Memory B cell (primary cell): ENCODE measurements at regions not wholly inside any gene's neighbourhood (a gene's known extent, or its start where the extent isn't known, plus 50 kb on each side); places are given as distances from the start of the nearest gene placed in this dataset.

Source experiments
- ATAC-seq: fragments of 150-1000 bp; cut with Tn5 transposase; 2 replicates; pipeline ENCODE4 v1.10.0; 2021; ENCODE audit warnings: low read depth, mild to moderate bottlenecking, moderate library complexity
- DNase-seq, 2 donors: peaks; one replicate each; pipeline ENCODE4 v3.0.0; 2022; ENCODE audit warnings: low spot score in 2 of 2
- H3K27ac Mint-ChIP-seq: one replicate; pipeline ENCODE4 v1.8.0; 2022; ENCODE audit warnings: mild to moderate bottlenecking, moderate library complexity, mixed read lengths
- H3K27me3 Mint-ChIP-seq: one replicate; pipeline ENCODE4 v1.8.0; 2022; ENCODE audit warnings: mixed read lengths
- H3K36me3 Mint-ChIP-seq: one replicate; pipeline ENCODE4 v1.8.0; 2022; ENCODE audit warnings: mild to moderate bottlenecking, mixed read lengths
- H3K4me1 Mint-ChIP-seq: one replicate; pipeline ENCODE4 v1.8.0; 2022; ENCODE audit warnings: mixed read lengths
- H3K4me3 Mint-ChIP-seq: one replicate; pipeline ENCODE4 v1.8.0; 2022; ENCODE audit warnings: mild to moderate bottlenecking, moderate library complexity, mixed read lengths
- H3K9me3 Mint-ChIP-seq: one replicate; pipeline ENCODE4 v1.8.0; 2022; ENCODE audit warnings: mixed read lengths

DNA sequence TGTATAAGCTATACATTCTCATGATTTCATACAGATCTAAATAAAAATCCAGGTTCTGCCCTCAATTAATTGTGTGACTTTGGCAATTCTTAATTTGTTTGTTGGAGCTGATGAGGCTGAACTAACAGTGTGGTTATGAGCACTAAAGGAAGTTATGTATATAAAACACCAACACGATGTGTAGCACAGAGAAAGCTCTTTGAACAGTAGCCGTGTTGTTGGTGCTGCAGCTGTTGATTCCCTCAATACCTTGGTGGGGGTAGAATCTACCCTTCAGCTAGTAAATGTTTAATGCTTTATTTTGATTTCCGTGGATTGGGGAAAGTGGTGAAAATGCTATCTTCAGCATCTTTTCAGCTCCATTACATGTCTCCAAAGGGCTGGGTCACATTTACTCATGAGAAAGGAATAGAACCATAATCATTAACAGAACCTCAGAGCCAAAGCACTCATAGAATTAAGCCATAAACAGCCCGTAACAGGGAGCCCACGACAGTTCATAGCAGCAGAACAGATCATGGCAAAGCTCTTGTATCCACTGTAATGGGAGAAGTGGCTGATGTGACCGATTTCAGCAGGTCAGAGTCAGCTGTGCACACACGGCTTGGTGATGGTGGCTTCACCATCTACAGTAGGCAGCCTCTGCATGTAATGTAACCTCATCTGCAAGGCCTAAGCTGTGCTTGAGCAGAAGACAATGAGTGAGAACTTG, 332.7 kb downstream of the DIRAS2 start:
- Mint-ChIP-seq H3K9me3 (no peaks in the 10 kb centered on the region), H3K4me3 (no peak overlapping the region), H3K4me1 (no peaks in the 10 kb centered on the region), H3K36me3 (no peaks in the 10 kb centered on the region), H3K27me3 (peaks cover 9% of the 10 kb centered on the region), H3K27ac (no peak overlapping the region)
- no peak for ATAC-seq
- DNase-seq = no peak

DNA sequence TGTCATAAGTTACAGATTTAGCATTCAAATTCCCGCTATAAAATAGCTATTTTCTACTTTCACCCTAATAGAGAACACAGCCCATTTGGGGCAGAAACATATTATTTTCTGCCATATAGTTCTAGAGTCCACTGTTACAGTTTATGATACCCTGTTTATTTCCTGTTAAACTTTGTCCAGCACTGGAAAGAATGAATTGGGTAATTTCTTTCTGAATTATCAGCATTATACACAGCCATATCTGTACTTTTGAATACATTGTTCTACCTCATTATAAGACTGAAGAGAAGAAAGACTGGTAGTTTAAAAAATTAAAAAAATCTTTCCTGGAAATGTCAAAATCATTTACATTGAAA, 332.1 kb downstream of the DIRAS2 start:
- H3K27ac Mint-ChIP-seq = no peak overlapping the region
- no peaks in the 10 kb centered on the region for H3K9me3 Mint-ChIP-seq
- no peaks in the 10 kb centered on the region for H3K36me3 Mint-ChIP-seq
- no peak for ATAC-seq
- no peaks in the 10 kb centered on the region for H3K4me1 Mint-ChIP-seq
- DNase-seq = no peak
- no peak overlapping the region for H3K4me3 Mint-ChIP-seq
- H3K27me3 Mint-ChIP-seq = peaks cover 8% of the 10 kb centered on the region

DNA sequence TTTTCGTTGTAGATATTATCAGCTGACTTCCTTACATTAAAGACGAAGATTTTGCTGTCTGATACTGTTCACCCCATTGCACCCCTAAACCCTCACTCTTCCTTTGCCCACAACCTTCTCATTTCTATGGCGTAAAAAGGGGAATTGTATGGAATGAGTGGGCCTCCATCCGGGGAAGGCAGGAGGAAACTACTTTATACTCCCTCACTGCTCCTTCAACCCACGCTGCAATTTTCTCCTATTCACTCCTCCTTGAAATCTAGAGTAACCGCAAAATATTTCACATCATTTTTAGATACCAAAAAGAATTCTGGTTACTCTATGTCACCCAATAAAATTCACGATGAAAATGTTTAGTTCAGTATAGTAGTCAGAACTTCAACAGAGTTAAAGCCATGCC, 330.8 kb downstream of the DIRAS2 start:
- Mint-ChIP-seq H3K27ac (no peak overlapping the region), H3K4me1 (no peaks in the 10 kb centered on the region), H3K27me3 (peaks cover 5% of the 10 kb centered on the region), H3K36me3 (no peaks in the 10 kb centered on the region), H3K9me3 (no peaks in the 10 kb centered on the region), H3K4me3 (no peak overlapping the region)
- no peak for ATAC-seq
- DNase-seq = no peak

DNA sequence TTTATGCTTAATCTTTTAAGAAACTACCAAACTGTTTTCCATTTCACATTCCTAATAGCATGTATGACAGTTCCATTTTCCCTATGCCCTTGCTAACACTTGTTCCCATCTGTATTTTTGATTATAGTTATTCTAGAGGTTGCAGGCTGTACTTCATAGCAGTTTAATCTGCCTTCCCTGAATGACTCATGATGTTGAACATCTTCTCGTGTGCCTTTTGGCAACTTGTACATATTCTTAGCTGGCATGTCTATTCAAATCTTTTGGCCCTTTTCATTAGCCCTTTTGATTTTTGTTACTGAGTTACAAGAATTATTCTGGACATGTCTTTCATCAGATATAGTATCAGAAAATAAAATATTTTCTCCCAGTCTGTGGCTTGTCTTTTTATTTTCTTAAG, 320.3 kb downstream of the DIRAS2 start:
- Mint-ChIP-seq H3K27ac (no peak overlapping the region), H3K27me3 (peaks cover 4% of the 10 kb centered on the region), H3K9me3 (no peaks in the 10 kb centered on the region), H3K4me1 (no peaks in the 10 kb centered on the region), H3K36me3 (no peaks in the 10 kb centered on the region), H3K4me3 (no peak overlapping the region)
- DNase-seq (no peak), ATAC-seq (no peak)

DNA sequence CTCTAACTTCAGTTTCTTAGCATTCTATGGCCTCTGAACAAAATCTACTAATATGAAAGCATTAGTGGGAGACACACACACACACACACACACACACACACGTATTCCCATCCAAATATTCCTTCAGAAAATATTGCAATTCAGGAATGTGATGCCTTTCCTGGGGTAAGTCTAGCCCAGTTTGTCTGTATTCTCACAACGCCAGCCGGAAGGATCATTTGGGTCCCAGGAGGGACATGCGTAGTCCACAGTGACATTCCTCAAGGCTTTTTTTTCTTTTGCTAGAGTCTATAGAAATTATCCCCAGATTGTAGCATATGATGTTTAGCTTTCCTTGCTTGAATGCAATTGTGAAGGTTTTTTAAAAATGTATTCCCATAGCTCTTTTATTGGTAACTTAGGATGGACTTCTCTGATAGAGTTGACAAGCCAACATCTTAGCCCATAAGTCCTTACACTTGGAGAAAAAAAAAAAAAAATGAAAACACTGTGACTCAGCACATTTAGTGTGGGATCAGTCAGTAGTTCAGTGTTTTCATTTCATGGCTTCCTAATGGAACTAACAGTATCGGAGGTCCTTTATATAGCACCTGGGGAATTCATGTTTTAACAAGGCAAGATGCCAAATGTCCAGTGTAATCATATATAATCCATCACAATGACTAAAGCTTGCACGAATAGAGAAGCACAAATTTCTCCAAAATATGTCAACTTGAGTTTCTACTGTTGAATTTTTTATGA, 316.5 kb downstream of the DIRAS2 start:
- Mint-ChIP-seq H3K36me3 (no peaks in the 10 kb centered on the region), H3K4me1 (no peaks in the 10 kb centered on the region), H3K4me3 (no peak overlapping the region), H3K9me3 (no peaks in the 10 kb centered on the region), H3K27ac (no peak overlapping the region), H3K27me3 (peaks cover 3% of the 10 kb centered on the region)
- ATAC-seq = no peak
- no peak for DNase-seq

DNA sequence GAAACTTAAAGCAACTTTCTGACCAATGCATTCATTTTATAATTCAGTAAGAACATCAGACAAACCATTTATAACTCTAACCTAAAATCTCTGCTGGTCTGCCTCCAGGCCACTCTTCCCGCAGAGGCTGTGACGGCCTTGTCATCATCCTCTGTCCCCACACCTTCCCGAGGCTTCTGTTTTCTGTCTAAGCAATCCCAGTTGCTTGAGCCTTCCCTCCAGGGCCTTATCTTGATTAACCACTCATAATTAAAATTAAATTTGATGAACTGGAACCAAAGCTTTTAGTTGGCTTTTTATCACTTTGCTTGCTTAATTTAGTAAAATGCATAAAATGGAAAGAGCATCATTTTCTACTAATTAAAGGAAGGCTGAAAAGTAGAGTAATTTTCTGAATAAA, 312.4 kb downstream of the DIRAS2 start:
- no peaks in the 10 kb centered on the region for H3K4me1 Mint-ChIP-seq
- H3K27ac Mint-ChIP-seq = no peak overlapping the region
- DNase-seq (no peak), ATAC-seq (no peak)
- peaks cover 4% of the 10 kb centered on the region for H3K27me3 Mint-ChIP-seq
- H3K9me3 Mint-ChIP-seq = no peaks in the 10 kb centered on the region
- no peak overlapping the region for H3K4me3 Mint-ChIP-seq
- H3K36me3 Mint-ChIP-seq = no peaks in the 10 kb centered on the region

DNA sequence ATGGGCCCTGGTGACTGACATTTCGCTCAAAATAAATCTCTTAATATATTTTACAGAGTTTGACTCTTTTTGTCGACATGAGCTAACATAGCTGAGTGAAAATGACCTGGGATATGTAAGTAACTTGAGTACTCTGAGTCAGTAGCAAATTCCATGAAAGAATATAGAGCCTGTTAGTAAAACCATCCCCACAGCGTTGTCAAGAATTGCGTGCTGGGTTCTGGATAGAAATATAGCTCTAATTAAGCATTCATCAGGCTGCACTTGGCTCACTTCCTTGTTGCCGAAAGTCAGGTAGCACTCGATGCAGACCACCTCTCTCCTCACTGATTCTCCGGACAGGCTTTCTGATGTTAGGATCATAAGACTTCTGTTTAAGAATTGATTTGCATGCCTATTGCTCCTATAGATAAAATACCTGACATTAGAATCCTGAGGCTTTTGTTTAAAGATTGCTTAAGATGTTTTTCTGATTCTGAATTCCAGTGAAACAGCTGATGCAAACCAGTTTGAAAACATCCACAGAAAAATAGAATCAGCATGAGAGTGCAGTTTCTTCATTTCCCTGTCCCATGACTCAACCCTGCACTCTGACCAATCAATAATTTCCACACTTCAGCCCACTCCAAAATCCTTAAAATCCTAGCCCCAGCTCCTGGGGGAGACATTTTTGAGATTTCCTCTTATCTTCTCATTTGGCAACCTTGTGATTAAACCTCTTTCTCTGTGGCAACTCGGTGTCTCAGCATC, 310.6 kb downstream of the DIRAS2 start:
- H3K4me1 Mint-ChIP-seq = no peaks in the 10 kb centered on the region
- DNase-seq (no peak), ATAC-seq (no peak)
- H3K27me3 Mint-ChIP-seq = peaks cover 6% of the 10 kb centered on the region
- H3K9me3 Mint-ChIP-seq = no peaks in the 10 kb centered on the region
- no peak overlapping the region for H3K4me3 Mint-ChIP-seq
- H3K36me3 Mint-ChIP-seq = no peaks in the 10 kb centered on the region
- H3K27ac Mint-ChIP-seq = no peak overlapping the region

DNA sequence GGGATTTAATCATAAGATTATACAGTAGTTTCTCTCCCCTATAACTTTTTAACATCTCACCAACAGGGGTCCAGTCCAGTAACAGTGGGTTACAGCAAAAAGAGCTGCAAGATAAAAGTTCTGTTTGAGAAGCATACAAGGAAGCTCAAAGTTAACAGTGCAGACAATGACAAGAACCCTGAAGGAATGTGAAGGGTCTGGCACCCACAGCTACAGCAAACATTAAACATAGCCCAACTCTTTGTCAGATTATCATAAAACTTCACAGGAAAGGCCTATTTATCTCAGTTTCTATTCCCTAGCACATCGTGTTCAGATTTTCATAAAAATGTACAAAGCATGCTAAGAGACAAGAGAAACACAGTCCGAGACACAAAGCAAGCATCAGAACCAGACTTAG, 309.4 kb downstream of the DIRAS2 start:
- H3K27me3 Mint-ChIP-seq = peaks cover 4% of the 10 kb centered on the region
- no peaks in the 10 kb centered on the region for H3K4me1 Mint-ChIP-seq
- no peaks in the 10 kb centered on the region for H3K9me3 Mint-ChIP-seq
- DNase-seq (no peak), ATAC-seq (no peak)
- no peaks in the 10 kb centered on the region for H3K36me3 Mint-ChIP-seq
- H3K27ac Mint-ChIP-seq = no peak overlapping the region
- no peak overlapping the region for H3K4me3 Mint-ChIP-seq

DNA sequence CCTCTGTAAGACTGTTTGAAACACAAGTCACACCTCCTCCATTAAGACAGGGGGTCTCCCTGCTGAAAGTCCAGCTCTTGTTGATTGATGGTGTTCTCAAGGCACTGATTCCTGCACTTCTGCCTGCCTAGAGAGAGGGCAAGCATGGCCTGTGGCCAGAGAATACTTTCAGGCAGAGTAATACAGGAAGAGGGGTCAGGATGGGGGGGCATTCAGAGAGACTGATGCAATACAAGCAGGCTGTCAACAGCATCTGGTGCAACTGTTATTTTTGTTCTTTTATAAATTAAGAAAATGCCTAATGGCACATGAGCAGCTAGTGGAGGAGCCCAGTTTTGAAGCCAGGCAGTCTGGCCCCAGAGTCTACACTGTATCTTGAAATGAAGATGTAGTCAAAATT, 302.2 kb downstream of the DIRAS2 start:
- Mint-ChIP-seq H3K36me3 (no peaks in the 10 kb centered on the region), H3K27me3 (peaks cover 9% of the 10 kb centered on the region), H3K9me3 (no peaks in the 10 kb centered on the region)

DNA sequence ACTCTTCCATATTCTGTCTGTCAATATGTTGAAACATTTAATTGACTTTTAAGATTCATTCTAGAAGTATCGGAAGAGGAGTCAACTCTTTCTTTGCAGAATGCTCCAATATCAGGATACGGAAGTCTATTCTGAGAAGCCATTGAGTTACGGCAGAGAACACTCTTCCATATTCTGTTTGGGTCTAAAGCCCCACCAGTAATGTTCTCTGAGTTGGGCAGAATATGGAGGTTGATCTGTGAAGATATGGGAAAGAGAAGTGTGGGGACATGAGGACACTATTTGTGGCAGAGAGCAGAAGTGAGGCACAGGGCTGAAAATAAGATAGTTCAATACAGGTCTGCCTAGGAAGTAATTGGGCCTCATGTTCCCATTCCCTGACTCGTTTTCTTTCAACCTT, 300.0 kb downstream of the DIRAS2 start:
- no peak overlapping the region for H3K4me3 Mint-ChIP-seq
- DNase-seq (no peak), ATAC-seq (no peak)
- H3K4me1 Mint-ChIP-seq = no peaks in the 10 kb centered on the region
- H3K27me3 Mint-ChIP-seq = peaks cover 15% of the 10 kb centered on the region
- no peak overlapping the region for H3K27ac Mint-ChIP-seq
- H3K36me3 Mint-ChIP-seq = no peaks in the 10 kb centered on the region
- H3K9me3 Mint-ChIP-seq = no peaks in the 10 kb centered on the region

More for the DNA sequence above, 302.2 kb downstream of the DIRAS2 start:
- no peak for ATAC-seq
- DNase-seq = no peak
- Mint-ChIP-seq H3K27ac (no peak overlapping the region), H3K4me1 (no peaks in the 10 kb centered on the region), H3K4me3 (no peak overlapping the region)

DNA sequence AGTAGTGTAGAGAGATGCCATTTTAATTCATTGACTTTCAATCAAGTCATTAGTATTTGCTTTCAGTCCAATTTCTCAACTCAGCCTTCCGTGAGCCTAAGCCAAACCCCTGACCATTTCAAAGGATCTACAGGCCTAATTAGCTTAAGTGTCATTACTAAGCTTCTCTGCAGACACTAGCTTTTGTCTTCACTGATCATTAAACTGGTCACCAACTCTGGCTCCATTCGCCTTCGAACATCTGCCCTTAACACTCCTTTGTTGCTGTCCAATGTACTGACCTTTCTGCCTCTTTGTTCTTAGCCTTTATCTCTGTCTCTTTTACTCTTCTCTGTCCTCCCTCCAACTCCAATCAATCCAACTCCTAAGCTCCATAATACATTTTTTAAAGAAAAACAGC, 299.3 kb downstream of the DIRAS2 start:
- no peaks in the 10 kb centered on the region for H3K36me3 Mint-ChIP-seq
- no peak overlapping the region for H3K27ac Mint-ChIP-seq
- no peak overlapping the region for H3K4me3 Mint-ChIP-seq
- DNase-seq (no peak), ATAC-seq (no peak)
- H3K4me1 Mint-ChIP-seq = no peaks in the 10 kb centered on the region
- H3K27me3 Mint-ChIP-seq = peaks cover 22% of the 10 kb centered on the region
- no peaks in the 10 kb centered on the region for H3K9me3 Mint-ChIP-seq

DNA sequence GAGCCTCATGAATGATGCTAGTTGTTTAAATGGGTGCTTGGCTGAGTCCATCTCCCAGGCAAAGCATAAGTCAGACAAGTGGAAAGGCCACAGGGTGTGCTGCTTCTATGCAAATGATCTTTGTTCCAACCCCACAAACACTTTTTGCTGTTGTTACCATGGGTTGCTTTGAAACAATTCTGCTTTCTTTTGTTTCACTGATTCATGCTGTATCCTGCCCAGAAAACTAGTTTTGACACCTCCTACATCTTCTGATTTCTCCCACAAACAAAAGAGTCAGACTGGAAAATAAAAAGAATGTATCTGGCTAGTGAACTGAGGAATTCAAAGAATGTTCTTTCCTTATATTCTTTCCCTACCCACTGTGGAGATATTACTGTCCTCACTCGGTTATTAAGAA, 298.6 kb downstream of the DIRAS2 start:
- Mint-ChIP-seq H3K36me3 (no peaks in the 10 kb centered on the region), H3K4me3 (no peak overlapping the region), H3K27ac (no peak overlapping the region), H3K27me3 (peaks cover 26% of the 10 kb centered on the region), H3K9me3 (no peaks in the 10 kb centered on the region), H3K4me1 (no peaks in the 10 kb centered on the region)
- DNase-seq (no peak), ATAC-seq (no peak)

DNA sequence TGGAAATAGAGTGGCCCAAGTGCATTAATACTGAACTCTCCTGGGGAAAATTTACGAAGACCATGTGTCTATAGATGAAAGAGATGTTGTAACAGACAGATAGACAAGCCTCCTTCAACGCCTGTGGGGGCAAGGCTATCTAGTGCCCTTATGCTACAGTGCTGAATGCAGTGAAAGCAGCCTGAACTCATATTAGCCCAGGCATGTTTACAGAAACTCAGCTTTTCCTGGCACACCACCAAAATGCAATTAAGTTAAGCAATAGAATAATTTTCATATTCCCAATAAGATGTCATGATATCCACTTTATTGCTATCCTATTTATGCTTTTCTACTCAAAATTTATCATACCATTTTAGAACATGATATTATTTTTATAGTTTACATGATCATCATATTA, 277.0 kb downstream of the DIRAS2 start:
- DNase-seq (no peak), ATAC-seq (no peak)
- no peaks in the 10 kb centered on the region for H3K4me1 Mint-ChIP-seq
- peaks cover 10% of the 10 kb centered on the region for H3K27me3 Mint-ChIP-seq
- H3K4me3 Mint-ChIP-seq = no peak overlapping the region
- H3K9me3 Mint-ChIP-seq = peaks cover 1% of the 10 kb centered on the region
- no peak overlapping the region for H3K27ac Mint-ChIP-seq
- H3K36me3 Mint-ChIP-seq = no peaks in the 10 kb centered on the region

DNA sequence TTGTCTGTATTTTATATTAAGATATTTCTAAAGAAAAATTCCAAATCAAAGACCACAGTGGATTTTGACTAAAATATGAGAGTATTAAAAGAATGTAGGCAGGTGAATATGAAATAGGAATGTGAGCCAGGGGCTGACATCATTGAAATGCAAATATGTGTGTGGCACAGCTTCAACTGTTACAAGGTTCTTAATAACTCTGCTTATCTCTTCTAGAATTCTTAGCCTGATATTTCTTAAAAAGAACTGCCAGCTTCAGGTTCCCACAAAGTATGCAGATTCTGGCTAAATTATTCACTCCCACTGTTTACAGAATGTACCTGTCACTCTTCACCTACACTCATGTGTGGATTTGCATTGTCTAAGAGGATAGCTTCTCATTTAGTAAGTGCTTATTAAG, 274.4 kb downstream of the DIRAS2 start:
- Mint-ChIP-seq H3K9me3 (no peaks in the 10 kb centered on the region), H3K4me1 (no peaks in the 10 kb centered on the region), H3K27me3 (peaks cover 11% of the 10 kb centered on the region), H3K4me3 (no peak overlapping the region), H3K27ac (no peak overlapping the region), H3K36me3 (no peaks in the 10 kb centered on the region)
- DNase-seq (no peak), ATAC-seq (no peak)
